ENCODE measurements at regions not wholly inside any gene's neighbourhood (a gene's known extent, or its start where the extent isn't known, plus 50 kb on each side); places are given as distances from the start of the nearest gene placed in this dataset.

GRCh38 chr2:209331291-209331844 is 92.5 kb upstream of the MAP2 start:
- CTCF ChIA-PET, result interaction anchor here (0.6 to 3.3 kb wide), 28 partner anchors 8 to 1229 kb away, joined by 3 to 24 read pairs (median 4); partner anchors contain the start of genes MAP2 and PTH2R
- no peak overlapping the region; a peak in 1 of 4 replicates for H3K4me3 ChIP-seq (ENCODE audit: low read depth in 2 of 2, low read length in 1 of 2)
- peak; percentile 31 for DNase-seq
- H3K9me2 ChIP-seq, result no peaks in the 10 kb centered on the region
- H3K9me3 ChIP-seq, result no peaks in the 10 kb centered on the region
- H3K27me3 ChIP-seq (ENCODE audit: insufficient read depth), result no peaks in the 10 kb centered on the region
- no peaks in the 10 kb centered on the region for H3K4me1 ChIP-seq (ENCODE audit: control insufficient read depth in 1 of 2, insufficient read depth in 2 of 2, low read depth in 1 of 2, low read length in 1 of 2)
- no peak overlapping the region for H3K4me2 ChIP-seq
- H3K36me3 ChIP-seq (replicated peaks in 1 of 2; ENCODE audit: control insufficient read depth in 1 of 2, insufficient read depth in 2 of 2, low read length in 1 of 2), result no peaks in the 10 kb centered on the region
- no peak overlapping the region for H3K27ac ChIP-seq (ENCODE audit: low read depth in 2 of 2, low read length in 1 of 2)
- H3K9ac ChIP-seq, result no peak overlapping the region
- no peaks in the 10 kb centered on the region for H4K20me1 ChIP-seq (ENCODE audit: insufficient read depth)
- H2AFZ ChIP-seq (ENCODE audit: low read depth), result no peak overlapping the region
- POLR2A ChIA-PET, result interaction anchor here (1.1 kb wide), 1 partner anchor 1065 kb away, joined by 3 read pairs; the partner anchor contains the start of gene PIKFYVE
- TF ChIP-seq CTCF (IDR thresholded peaks at IDR 0.05) (peak; percentile 68), SIN3A (IDR thresholded peaks at IDR 0.05; ENCODE audit: borderline replicate concordance, low read depth, low read length) (no peak), MAX (IDR thresholded peaks at IDR 0.05; ENCODE audit: low read depth) (no peak), SMC3 (IDR thresholded peaks at IDR 0.05; ENCODE audit: low read depth, low read length) (peak; percentile 57), ELF1 (IDR thresholded peaks at IDR 0.05) (no peak), EP300 (IDR thresholded peaks at IDR 0.05; ENCODE audit: borderline replicate concordance in 1 of 2, low read depth in 1 of 2, low read length in 1 of 2) (no peak), IRF3 (IDR thresholded peaks at IDR 0.05; ENCODE audit: low read depth, low read length) (no peak), POLR2AphosphoS5 (IDR thresholded peaks at IDR 0.05; ENCODE audit: low read depth, low read length) (no peak), GATA2 (CRISPR knock-in tag; IDR thresholded peaks at IDR 0.05) (0 out of 2 replicates have a peak, but pooled peaks have one; percentile 17), FOSL2 (IDR thresholded peaks at IDR 0.05; ENCODE audit: borderline replicate concordance, low read depth) (no peak), RCOR1 (IDR thresholded peaks at IDR 0.05; ENCODE audit: low read length) (no peak), RAD21 (IDR thresholded peaks at IDR 0.05; ENCODE audit: low read length) (peak; percentile 83)
- TF ChIP-seq, protein P1, sequence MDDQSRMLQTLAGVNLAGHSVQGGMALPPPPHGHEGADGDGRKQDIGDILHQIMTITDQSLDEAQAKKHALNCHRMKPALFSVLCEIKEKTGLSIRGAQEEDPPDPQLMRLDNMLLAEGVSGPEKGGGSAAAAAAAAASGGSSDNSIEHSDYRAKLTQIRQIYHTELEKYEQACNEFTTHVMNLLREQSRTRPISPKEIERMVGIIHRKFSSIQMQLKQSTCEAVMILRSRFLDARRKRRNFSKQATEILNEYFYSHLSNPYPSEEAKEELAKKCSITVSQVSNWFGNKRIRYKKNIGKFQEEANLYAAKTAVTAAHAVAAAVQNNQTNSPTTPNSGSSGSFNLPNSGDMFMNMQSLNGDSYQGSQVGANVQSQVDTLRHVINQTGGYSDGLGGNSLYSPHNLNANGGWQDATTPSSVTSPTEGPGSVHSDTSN (IDR thresholded peaks at IDR 0.05), result no peak
- H3F3A ChIP-seq (replicated peaks; ENCODE audit: insufficient read depth), result no peaks in the 10 kb centered on the region
- WGBS (ENCODE audit: low lambda C conversion rate), result 0% methylated on average over 1 of the region's 1 CpG
- no peaks in the 10 kb centered on the region for H3K79me2 ChIP-seq (ENCODE audit: insufficient read depth)

Data from SK-N-SH (cell line).